SK-N-MC (cell line): ENCODE measurements at regions not wholly inside any gene's neighbourhood (a gene's known extent, or its start where the extent isn't known, plus 50 kb on each side); places are given as distances from the start of the nearest gene placed in this dataset.

Experiments used
- EZH2 ChIP-seq: fragments of 200-600 bp; sonication (generic); IDR thresholded peaks from one replicate; pipeline ENCODE4 v1.6.1; 2017; ENCODE audit warnings: antibody characterized with exemption
- POLR2AphosphoS5 ChIP-seq: IDR thresholded peaks from 2 replicates; pipeline ENCODE4 v1.6.1; 2012; ENCODE audit warnings: mild to moderate bottlenecking, low read depth, low read length, borderline replicate concordance

DNA sequence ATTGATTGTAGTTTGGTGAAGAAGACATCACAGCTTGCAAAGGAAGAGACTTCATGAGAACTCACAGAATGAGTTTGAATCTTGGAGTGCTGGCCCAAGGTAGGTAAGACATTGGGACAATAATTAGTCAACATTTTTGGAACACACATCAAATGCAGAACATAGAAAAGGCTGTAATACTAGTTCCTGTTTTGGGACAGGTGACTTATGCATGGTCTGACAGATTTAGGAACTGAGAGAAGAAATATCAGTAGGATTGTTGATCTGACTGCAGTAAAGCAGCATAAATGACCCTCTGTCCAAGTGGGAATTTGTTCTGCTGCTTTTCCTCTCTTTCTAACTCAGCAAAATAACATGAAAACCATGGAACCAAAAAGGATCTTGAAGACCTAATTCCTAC, 102.3 kb upstream of the MAP3K7 start:
- no peak for TF ChIP-seq POLR2AphosphoS5
- no peak for TF ChIP-seq EZH2
